HUES48 (cell line): ENCODE measurements at regions not wholly inside any gene's neighbourhood (a gene's known extent, or its start where the extent isn't known, plus 50 kb on each side); places are given as distances from the start of the nearest gene placed in this dataset.

Experiments used
- H3K27ac ChIP-seq: one replicate; pipeline ENCODE4 v1.7.0; 2013; ENCODE audit warnings: low read depth, low read length, inconsistent platforms
- H3K27me3 ChIP-seq: 2 replicates; pipeline ENCODE4 v1.6.1; 2013; ENCODE audit warnings: mild to moderate bottlenecking, low read length; ENCODE audit not compliant: control insufficient read depth, insufficient read depth
- H3K36me3 ChIP-seq: 2 replicates; pipeline ENCODE4 v1.6.1; 2013; ENCODE audit warnings: low read length; ENCODE audit not compliant: control insufficient read depth, insufficient read depth
- H3K4me1 ChIP-seq: 2 replicates; pipeline ENCODE4 v1.6.1; 2013; ENCODE audit warnings: mild to moderate bottlenecking, low read length; ENCODE audit not compliant: control insufficient read depth, insufficient read depth
- H3K4me3 ChIP-seq: 2 replicates; pipeline ENCODE4 v1.5.1; 2013; ENCODE audit warnings: mild to moderate bottlenecking, low read depth, low read length
- H3K9ac ChIP-seq: 2 replicates; pipeline ENCODE4 v1.6.1; 2013; ENCODE audit warnings: mild to moderate bottlenecking, low read depth, low read length, moderate library complexity
- H3K9me3 ChIP-seq: 2 replicates; pipeline ENCODE4 v1.6.1; 2013; ENCODE audit warnings: low read length; ENCODE audit not compliant: control insufficient read depth, insufficient read depth

- H3K27me3 ChIP-seq = no peaks in the 10 kb centered on the region
- no peaks in the 10 kb centered on the region for H3K9me3 ChIP-seq
- 0 out of 2 replicates have a peak, but pooled peaks cover 3% of the 10 kb centered on the region for H3K4me1 ChIP-seq
- no peak overlapping the region for H3K9ac ChIP-seq
- no peaks in the 10 kb centered on the region for H3K36me3 ChIP-seq
- no peak overlapping the region for H3K4me3 ChIP-seq
- H3K27ac ChIP-seq = no peak overlapping the region
Observed at GRCh38 chr3:152097120-152097519, 171.6 kb upstream of the MBNL1 start.

- no peak overlapping the region for H3K27ac ChIP-seq
- no peak overlapping the region for H3K4me3 ChIP-seq
- no peaks in the 10 kb centered on the region for H3K27me3 ChIP-seq
- no peaks in the 10 kb centered on the region for H3K36me3 ChIP-seq
- H3K4me1 ChIP-seq = 0 out of 2 replicates have a peak, but pooled peaks cover 3% of the 10 kb centered on the region
- H3K9ac ChIP-seq = no peak overlapping the region
- no peaks in the 10 kb centered on the region for H3K9me3 ChIP-seq
Observed at GRCh38 chr3:152097770-152098169, 171.0 kb upstream of the MBNL1 start.

GRCh38 chr3:152100491-152101132, 168.1 kb upstream of the MBNL1 start:
- Histone ChIP-seq H3K9ac (no peak overlapping the region), H3K9me3 (no peaks in the 10 kb centered on the region), H3K36me3 (no peaks in the 10 kb centered on the region), H3K27ac (no peak overlapping the region), H3K4me3 (no peak overlapping the region), H3K4me1 (0 out of 2 replicates have a peak, but pooled peaks cover 3% of the 10 kb centered on the region), H3K27me3 (no peaks in the 10 kb centered on the region)

GRCh38 chr3:152102410-152102809, 166.3 kb upstream of the MBNL1 start:
- H3K9ac ChIP-seq = no peak overlapping the region
- no peaks in the 10 kb centered on the region for H3K36me3 ChIP-seq
- H3K4me1 ChIP-seq = 0 out of 2 replicates have a peak, but pooled peaks cover 3% of the 10 kb centered on the region
- no peak overlapping the region for H3K4me3 ChIP-seq
- H3K9me3 ChIP-seq = no peaks in the 10 kb centered on the region
- H3K27ac ChIP-seq = no peak overlapping the region
- H3K27me3 ChIP-seq = no peaks in the 10 kb centered on the region

- 0 out of 2 replicates have a peak, but pooled peaks cover 3% of the 10 kb centered on the region for H3K4me1 ChIP-seq
- H3K27ac ChIP-seq = no peak overlapping the region
- no peaks in the 10 kb centered on the region for H3K9me3 ChIP-seq
- H3K4me3 ChIP-seq = no peak overlapping the region
- no peaks in the 10 kb centered on the region for H3K36me3 ChIP-seq
- H3K9ac ChIP-seq = no peak overlapping the region
- H3K27me3 ChIP-seq = no peaks in the 10 kb centered on the region
Observed at GRCh38 chr3:152103257-152103656, 165.5 kb upstream of the MBNL1 start.

GRCh38 chr3:152104847-152105415, 163.8 kb upstream of the MBNL1 start:
- no peak overlapping the region for H3K4me3 ChIP-seq
- no peak overlapping the region for H3K9ac ChIP-seq
- H3K4me1 ChIP-seq = peaks cover 3% of the 10 kb centered on the region; the same call in 1 of the 2 replicates
- no peaks in the 10 kb centered on the region for H3K27me3 ChIP-seq
- H3K27ac ChIP-seq = no peak overlapping the region
- no peaks in the 10 kb centered on the region for H3K9me3 ChIP-seq
- H3K36me3 ChIP-seq = no peaks in the 10 kb centered on the region

GRCh38 chr3:152105446-152105845, 163.3 kb upstream of the MBNL1 start:
- Histone ChIP-seq H3K27me3 (no peaks in the 10 kb centered on the region), H3K4me3 (no peak overlapping the region), H3K4me1 (peaks cover under 1% of the 10 kb centered on the region; the same call in 1 of the 2 replicates), H3K9me3 (no peaks in the 10 kb centered on the region), H3K9ac (no peak overlapping the region), H3K27ac (no peak overlapping the region), H3K36me3 (no peaks in the 10 kb centered on the region)

GRCh38 chr3:152109038-152109437, 159.7 kb upstream of the MBNL1 start:
- H3K27me3 ChIP-seq = no peaks in the 10 kb centered on the region
- no peak overlapping the region for H3K4me3 ChIP-seq
- no peak overlapping the region for H3K9ac ChIP-seq

GRCh38 chr3:152113413-152113812, 155.3 kb upstream of the MBNL1 start:
- no peaks in the 10 kb centered on the region; the same call in 1 of the 2 replicates for H3K4me1 ChIP-seq
- H3K27me3 ChIP-seq = no peaks in the 10 kb centered on the region
- H3K9ac ChIP-seq = no peak overlapping the region
- H3K4me3 ChIP-seq = no peak overlapping the region
- H3K36me3 ChIP-seq = no peaks in the 10 kb centered on the region
- no peak overlapping the region for H3K27ac ChIP-seq
- H3K9me3 ChIP-seq = no peaks in the 10 kb centered on the region

More at GRCh38 chr3:152109038-152109437, 159.7 kb upstream of the MBNL1 start:
- no peaks in the 10 kb centered on the region for H3K36me3 ChIP-seq
- no peak overlapping the region for H3K27ac ChIP-seq
- H3K9me3 ChIP-seq = no peaks in the 10 kb centered on the region
- no peaks in the 10 kb centered on the region; the same call in 1 of the 2 replicates for H3K4me1 ChIP-seq

GRCh38 chr3:152113992-152114651, 154.6 kb upstream of the MBNL1 start:
- Histone ChIP-seq H3K9me3 (no peaks in the 10 kb centered on the region), H3K36me3 (no peaks in the 10 kb centered on the region), H3K4me1 (no peaks in the 10 kb centered on the region; the same call in 1 of the 2 replicates), H3K27ac (no peak overlapping the region), H3K9ac (no peak overlapping the region), H3K4me3 (no peak overlapping the region), H3K27me3 (no peaks in the 10 kb centered on the region)
